GM18873 (cell line): ENCODE measurements at regions not wholly inside any gene's neighbourhood (a gene's known extent, or its start where the extent isn't known, plus 50 kb on each side); places are given as distances from the start of the nearest gene placed in this dataset.
"Not testable (repeated sequence)": the region's sequence is repeated elsewhere in the genome, so short reads cannot be mapped to it uniquely, and the experiment has no call there.

Experiments used
- ATAC-seq: cut with Tn5 transposase; IDR thresholded peaks from one replicate; pipeline ENCODE4 v1.9.1; 2021; ENCODE audit warnings: mild to moderate bottlenecking, moderate library complexity, moderate number of reproducible peaks; ENCODE audit not compliant: unreplicated experiment, low FRiP score

DNA sequence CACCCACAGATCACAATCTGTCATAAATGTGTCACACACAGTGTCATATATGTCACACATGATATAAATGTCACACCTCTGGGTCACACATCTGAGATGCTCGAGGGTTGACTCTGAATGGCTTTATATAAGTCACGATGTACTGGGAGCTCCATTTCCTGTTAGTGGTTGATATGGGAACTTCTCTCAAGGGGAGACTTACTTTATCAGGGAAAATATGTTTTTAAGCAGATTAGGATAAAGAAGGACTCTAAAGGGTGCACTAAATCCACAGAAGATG is 83.9 kb upstream of the MEF2A start:
- no peak for ATAC-seq

DNA sequence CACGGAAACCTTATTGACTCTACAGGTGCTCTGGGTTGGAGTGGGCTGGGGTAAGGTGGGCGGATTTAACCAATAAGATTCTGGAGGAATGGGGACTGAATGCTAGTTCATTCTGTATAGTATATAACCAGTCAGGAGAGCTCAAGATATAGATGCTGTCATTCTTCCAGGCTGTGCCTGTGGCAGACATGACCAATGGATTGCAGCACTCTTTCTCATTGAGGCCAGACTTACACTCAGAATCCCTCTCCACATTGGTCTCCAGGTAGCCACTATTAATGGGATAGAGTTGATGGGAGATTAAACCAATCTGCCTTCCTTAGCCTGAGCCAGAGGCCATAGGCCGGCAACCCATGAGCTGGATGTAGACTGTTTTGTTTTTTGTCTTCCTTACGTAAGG is 82.8 kb upstream of the MEF2A start:
- ATAC-seq, result no peak

DNA sequence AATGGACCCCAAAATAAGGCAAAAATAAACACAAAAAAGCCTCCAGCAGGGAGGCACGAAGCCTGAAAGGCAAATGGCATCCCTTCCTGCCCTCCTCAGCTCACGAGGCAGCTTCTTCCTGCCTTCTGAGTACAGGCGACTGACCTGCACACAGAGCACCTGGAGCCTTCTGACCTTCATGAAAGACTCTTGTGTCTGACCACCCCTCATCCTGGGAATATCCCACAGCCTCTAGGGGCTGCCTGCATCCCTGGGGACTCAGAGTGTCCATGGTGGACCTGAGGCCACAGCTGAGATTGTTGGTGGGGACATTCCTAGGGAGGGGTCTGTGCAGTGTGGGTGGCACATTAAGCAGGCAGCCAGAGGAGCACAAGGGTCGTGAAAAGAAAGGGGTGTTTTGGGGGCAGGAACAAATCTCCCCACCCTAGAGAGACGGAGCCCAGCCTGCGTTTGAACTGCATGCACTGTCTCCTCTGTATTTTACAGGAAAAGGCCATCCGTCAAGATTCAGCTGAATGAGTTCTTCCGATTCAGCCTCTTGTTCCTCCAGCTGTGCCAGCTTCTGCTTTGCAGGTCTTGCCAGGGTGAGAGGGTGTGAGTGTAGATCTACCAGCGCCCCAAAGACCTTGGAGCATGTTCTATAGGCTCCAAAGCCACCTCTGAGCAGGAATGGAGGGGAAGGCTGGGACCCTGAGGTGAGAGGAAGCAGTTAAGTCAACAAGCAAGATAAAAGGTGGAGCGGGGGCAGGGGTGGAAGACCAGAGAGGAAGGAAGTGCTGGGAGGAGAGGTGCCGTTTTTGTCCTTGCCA is 80.4 kb upstream of the MEF2A start:
- ATAC-seq, result no peak

DNA sequence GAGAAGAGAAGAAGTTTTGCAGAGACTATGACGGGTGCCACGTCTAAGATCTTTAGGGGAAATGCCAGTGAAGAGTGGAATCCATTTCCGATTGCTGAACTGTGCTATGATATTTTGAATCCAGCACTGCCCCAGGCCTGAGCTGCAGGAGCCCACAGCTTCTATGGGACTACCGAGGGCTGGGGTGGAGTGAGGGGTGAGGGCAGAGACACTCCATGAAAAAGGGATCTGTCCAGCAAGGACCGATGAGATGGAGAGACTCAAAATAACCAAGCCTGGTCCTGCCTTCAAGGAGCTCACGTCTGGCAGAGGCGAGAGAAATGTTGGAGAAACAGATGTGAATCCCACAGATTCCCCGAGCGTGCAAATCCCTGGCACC is 79.8 kb upstream of the MEF2A start:
- ATAC-seq, result no peak

DNA sequence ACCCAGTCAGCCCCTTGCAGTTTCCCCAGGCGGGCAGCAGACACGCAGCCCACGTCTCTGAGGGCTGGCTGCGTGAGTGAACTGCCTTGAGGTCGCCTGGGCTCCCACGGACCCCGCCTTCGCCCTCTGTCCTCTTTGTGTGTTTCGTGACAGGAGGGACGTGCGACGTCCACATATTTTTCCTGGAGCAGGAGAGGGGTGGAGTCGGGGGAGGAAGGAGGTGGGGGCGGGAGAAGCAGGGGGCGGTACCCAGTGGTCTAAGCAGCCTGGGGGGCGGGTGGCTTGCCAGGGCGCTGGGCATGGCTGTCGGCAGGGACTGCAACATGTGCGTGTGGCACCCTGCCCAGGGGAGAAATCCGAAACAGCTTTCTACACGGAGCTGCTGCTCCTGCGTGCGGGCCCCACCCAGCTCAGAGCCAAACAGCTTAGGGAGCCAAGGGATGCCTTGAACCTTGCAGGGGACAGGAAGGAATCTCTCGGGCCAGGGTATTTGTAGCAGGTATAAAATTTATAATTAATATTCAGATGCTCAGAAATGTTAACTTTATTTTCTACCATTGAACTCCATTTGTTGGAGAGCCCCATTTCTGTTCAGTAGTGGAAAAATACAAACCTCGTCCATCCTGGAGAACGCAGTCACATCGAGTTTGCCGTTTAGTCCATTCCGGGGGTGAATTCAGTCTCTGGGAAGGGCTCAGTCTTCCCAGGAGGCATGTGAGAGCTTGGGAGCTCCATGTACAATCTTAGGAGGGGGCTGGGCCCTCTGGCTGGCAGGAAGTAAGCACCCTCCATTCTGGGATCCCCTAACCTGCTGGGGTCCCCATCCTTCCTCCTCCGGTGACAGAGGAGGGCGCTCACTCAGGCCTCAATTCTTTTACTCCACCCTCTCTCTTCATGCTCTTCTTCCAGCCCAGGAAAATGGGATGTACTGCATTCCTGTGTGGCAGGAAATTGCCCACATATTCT is 79.1 kb upstream of the MEF2A start:
- ATAC-seq, result no peak

DNA sequence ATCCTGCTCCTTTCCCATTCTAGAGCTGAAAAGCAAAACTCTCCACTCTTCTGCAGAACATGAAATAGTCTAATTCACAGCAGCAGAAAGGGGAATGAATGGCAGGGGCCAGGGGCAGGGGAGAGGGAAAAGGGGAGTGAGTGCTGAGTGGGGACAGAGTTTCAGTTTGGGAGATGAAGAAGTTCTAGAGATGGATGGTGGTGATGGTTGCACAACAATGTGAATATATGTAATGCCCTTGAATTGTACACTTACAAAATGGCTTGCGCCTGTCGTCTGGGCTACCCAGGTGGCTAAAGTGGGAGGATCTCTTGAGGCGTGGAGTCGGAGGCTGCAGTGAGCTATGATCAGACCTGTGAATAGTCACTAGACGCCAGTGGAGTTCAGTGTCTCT is 78.5 kb upstream of the MEF2A start:
- ATAC-seq, result no peak

DNA sequence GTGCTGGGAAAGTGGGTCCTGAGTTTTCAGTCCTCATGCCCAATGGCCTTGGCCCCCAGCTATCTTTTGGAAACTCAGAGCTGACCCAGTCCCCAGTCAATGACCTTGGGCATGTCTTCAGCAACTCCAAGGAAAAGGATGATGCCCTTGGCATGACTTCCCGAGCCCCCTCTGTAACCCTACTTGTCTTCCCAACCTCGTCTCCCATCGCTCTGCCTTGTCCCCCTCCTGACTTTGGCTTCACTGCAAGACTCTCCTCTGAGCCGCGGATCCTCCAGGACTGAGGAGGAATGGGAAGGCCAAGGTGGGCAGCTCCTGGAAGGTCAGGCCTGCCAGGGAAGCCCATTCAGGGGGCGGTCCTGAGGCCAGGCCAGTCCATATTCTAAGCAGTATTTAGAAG is 73.5 kb upstream of the MEF2A start:
- ATAC-seq, result no peak

DNA sequence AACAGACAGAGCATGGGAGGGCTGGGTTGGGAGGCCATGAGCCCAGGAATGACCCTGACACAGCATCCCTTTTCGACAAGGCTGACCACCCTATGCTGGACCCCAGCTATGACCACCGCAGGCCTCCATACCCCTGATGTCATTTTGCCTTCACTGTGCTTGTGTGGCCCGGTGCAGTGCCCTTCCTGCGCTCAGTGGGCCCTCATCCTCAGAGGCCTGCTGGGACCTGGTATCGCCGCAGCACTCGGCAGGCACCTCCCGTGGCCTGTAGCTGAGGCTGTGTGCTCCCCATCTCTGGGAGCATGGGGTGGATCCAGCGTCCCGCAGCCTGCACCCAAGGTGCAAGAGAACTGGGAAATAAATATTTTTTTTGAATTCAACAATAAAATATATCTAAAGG is 73.1 kb upstream of the MEF2A start:
- ATAC-seq, result no peak

DNA sequence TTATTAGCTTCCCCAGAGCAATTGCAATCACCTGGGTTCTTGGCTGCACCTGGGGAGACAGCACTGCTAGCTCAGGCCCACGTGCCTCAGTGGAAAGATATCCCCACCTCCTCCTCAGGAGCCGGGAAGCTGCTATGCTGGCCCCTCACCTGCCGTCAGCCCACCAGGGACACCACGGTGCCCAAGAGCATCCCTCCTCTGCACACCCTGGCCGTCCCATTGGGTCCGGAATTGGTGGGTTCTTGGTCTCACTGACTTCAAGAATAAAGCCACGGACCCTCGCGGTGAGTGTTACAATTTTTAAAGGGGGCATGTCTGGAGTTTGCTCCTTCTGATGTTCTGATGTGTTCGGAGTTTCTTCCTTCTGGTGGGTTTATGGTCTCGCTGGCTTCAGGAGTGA is 72.3 kb upstream of the MEF2A start:
- no peak for ATAC-seq

DNA sequence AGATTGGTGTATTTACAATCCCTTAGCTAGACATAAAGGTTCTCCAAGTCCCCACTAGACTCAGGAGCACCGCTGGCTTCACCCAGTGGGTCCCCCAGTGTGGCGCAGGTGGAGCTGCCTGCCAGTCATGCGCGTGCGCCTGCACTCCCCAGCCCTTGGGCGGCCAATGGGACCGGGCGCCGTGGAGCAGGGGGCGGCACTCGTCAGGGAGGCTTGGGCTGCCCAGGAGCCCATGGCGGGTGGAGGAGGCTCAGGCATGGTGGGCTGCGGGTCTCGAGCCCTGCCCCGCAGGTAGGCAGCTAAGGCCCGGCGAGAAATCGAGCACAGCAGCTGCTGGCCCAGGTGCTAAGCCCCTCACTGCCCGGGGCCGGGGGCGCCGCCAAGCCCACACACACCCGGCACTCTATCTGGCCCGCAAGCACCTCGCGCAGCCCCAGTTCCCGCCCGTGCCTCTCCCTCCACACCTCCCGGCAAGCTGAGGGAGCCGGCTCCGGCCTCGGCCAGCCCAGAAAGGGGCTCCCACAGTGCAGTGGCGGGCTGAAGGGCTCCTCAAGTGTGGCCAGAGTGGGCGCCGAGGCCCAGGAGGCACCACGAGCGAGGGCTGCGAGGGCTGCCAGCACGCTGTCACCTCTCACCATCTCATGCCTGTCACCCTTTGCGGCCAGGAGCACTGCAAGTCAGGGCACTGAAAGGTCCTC is 71.1 kb upstream of the MEF2A start:
- not testable (repeated sequence) for ATAC-seq

DNA sequence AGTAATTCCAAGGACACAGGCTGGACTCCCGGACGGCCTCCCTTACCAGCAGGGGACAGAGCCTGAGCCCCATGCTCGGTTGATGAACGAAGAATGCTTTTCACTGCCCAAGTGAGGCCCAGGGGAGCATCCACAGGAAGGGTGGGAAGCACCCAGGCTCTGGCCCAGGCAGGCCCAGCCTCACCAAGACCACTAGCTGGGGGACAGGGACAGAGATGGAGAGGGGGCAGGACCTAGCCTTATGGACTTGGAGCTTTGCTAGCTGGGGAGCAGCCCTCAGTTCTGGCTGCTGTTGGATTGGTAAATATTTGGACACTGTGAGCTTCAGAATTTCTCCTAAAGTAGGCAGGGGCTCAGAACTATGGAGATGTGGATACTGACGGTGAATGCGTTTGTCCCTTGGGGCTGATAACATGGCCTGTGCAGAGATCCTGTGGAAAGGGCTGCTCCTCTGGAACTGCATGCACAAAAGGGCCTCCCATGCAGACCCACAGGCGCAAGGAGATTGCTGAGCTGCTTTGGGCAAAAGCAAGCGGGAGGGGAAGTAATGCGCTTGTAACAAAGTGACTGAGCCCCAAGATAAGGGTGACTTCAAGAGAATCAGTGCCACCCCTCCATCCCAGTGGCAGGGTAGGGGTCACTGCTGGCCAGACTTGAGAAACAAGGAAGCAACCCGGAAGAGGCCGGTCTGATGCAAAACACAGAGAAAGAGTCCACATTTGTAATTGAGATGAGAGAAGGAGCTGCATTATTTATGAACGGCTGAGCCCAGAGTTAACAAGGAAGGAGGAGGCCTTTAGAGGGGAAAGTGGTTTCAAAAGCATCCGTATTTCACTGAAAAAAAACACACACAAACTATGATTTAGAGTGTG is 70.1 kb upstream of the MEF2A start:
- ATAC-seq, result no peak

DNA sequence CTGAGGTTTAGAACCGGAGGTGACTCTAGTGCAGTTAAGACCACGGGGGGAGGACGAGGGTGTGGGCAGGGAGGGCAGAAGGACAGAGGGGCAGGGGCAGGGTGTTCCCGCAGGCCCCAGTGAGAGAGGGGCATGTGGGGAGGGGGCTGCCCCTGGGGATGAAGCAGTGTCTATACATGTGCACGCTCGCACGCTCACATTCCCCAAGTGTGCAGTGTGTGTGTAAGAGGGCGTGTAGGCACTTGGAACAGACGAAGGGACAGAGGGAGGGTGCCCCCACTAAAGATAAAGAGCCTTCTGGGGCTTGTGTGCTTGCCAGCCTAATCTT is 69.5 kb upstream of the MEF2A start:
- no peak for ATAC-seq

DNA sequence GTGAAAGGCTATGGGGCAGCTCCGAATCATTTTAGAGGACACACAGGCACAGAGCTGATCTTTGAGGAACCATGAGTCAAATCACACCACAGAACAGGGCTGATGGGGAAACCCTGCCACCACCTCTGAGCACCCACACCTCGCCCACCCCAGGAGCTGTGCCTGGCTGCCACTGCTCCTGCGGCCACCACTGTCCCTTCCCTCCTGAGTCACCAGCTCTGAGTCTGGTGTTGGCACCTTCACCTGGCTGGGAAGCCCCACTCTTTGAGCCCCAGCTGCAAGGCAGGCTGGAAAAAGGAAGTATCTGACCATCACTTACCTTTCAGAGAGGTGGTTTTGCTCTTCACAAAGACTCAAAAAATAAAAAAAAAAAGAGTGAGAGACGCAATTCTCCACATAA is 63.6 kb upstream of the MEF2A start:
- ATAC-seq, result peak; percentile 65

DNA sequence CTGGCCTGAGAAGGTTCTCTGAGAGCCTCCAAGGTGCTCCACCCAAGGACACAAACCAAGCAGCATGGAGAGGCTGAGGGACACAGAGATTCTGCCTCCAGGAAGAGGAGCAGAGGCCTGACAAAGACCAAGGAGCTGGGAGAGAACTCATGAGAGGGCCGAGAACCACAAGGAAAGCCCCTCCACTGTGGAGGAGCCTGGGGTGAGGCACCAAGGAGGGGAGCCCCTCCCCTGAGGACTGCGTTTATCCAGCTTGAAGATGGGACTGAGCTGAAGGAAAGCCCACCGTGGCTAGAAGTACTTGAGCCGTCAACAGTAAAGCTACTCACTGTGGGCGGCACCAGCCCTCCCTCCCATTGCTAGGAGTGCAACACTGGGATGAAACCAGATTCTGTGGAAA is 63.1 kb upstream of the MEF2A start:
- ATAC-seq, result no peak

DNA sequence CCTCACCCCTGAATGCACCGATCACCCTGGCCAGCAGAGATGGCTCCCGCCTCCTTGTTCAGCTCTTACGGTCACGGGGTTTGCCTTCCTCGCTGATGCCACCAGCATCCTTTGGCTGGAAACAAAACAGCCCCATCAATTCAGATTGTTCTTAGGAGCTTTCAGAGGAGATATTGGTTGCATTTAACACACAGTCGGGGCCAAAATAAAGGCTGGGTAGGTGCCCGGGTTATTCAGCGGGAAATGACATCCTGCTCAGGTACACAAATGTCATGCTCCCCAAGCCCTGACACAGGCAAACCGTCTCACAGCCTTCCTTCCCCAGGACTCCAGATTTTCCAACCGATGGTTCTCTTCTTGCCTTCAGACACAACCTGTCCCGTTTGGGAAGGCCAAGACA is 62.4 kb upstream of the MEF2A start:
- ATAC-seq, result no peak

DNA sequence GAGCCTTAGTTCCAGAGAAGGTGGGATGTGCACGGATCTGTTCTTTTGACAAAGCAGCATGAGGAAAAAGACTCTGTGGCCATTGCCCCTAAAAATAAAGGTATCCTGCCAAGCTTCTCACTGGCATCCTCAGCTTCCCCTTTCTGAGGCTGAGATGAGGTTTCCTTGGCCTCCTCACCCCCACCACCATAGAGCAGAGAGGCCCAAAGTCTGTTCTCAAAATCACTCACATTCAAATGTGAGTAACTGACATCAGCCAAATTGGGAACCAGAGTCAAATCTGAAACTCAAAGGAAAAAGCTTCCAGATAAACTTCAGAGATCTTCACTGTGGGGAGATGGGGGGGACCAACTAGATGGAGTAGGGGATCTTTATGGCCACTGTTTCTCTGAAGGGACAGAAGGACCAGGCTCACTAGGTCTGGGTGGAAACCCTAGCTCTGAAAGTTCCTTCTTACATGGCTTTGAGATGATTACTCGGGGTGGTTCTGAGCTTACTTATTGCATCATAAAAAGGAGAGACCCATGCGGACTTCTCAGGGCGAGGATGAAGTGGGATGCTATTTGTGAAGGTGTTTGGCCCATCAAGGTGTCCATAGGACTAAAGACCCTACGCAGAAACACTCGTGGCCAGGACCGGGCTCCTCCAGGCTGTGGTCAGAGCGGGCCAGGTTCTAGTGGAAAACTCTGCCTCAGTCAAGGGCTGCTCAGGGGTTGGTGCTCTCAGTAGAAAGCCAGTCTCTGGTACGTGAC is 61.5 kb upstream of the MEF2A start:
- ATAC-seq, result no peak

DNA sequence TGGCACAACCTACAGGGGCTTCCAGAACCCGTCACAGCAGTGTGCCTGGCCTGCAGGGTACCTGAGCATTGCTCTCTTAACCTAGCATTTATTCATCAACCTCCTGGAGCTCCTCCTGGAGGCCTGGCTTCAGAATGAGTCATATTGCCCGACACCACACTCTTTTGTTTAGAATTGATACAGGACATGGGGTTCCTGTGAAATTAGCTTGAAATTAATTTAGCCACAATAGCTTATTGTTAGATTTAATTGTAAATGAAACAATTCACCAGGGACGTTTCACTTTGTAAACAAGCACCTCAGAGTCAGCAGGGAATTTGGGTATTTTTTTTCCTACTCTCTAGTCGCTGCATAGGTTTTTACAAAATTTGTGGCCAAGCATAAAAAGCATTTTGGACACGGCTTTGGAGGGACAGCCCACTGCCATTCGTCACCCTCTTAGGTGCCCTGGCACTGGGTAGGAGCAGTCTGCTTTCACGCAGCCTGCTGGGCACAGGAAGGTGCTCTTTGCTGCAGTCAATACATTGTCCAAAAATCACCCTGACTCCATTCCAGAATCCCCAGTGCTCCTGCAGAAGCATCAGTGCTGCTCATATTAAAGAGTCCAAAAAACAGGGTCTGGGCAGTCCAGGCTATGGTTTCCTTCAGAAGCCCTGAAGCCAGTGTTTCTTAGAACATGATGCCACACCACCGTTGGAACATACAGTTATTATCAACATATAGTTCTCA is 60.8 kb upstream of the MEF2A start:
- ATAC-seq, result no peak

DNA sequence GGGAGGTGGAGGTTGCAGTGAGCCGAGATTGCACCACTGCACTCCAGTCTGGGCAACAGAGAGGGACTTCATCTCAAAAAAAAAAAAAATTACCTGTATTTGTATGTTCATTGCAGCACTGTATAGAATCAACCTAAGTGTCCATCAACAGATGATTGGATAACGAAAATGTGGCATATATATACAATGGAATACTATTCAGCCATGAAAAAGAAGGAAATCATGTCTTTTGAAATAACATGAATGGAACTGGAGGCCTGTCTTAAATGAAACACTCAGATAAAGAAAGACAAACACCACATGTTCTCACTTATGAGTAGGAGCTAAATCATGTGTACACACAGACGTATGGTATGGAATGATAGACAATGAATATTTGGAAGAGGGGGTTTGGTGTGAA is 59.4 kb upstream of the MEF2A start:
- ATAC-seq, result no peak

DNA sequence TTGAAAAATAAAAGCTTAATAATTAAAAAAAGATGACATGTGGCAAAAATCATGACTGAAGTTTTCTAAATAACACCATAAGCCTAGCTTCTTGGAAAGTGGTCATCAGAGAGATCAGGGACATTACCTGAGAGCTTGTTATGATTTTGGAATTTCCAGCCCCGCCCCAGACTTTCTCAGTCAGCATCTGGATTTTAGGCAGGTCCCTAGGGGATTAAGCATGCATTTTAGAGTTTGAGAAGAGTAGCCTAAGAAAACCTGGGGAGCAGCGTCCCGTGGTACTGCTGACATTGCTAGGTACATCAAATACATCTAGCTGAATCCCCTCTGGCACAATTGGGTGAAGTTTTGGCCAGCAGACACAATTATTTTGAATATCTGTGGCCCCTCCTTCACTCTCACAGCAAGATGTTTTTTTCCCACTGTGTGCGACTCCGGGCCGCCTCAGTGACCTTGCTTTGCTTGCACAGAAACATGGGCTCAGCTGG is 58.7 kb upstream of the MEF2A start:
- ATAC-seq, result no peak
